AG04450 (cell line): ENCODE measurements at regions not wholly inside any gene's neighbourhood (a gene's known extent, or its start where the extent isn't known, plus 50 kb on each side); places are given as distances from the start of the nearest gene placed in this dataset.

Source experiments
- CTCF ChIA-PET: fragments of 300-600, 350-600 bp; formaldehyde crosslinking; extraction: SDS; loops from one replicate; lab custom pipeline; 2022; ENCODE audit warnings: antibody characterized with exemption, inconsistent platforms; lab: Charles Lee
- POLR2A ChIA-PET: fragments of 350-600 bp; formaldehyde crosslinking; extraction: SDS; loops from one replicate; lab custom pipeline; 2021; ENCODE audit warnings: antibody characterized with exemption, inconsistent platforms; lab: Yijun Ruan, JAX
- DNase-seq: peaks from one replicate; pipeline ENCODE4 v3.0.0-alpha.2; 2011; ENCODE audit warnings: low read depth, low spot score
- H3K27ac ChIP-seq: one replicate; pipeline ENCODE4 v1.5.1; 2012; ENCODE audit warnings: low read depth, low read length, control low read depth
- H3K27me3 ChIP-seq: one replicate; pipeline ENCODE4 v1.6.0; 2012; ENCODE audit warnings: low read length; ENCODE audit not compliant: control insufficient read depth, insufficient read depth
- H3K4me3 ChIP-seq: 2 replicates; pipeline ENCODE4 v1.5.1; 2011; ENCODE audit warnings: mild to moderate bottlenecking, low read depth, low read length, control low read depth
- H3K9me3 ChIP-seq: 2 replicates; pipeline ENCODE4 v1.5.1; 2012; ENCODE audit warnings: low read length; ENCODE audit not compliant: control insufficient read depth, insufficient read depth
- TF ChIP-seq, protein P1 (sequence below): IDR thresholded peaks from 2 replicates; pipeline ENCODE4 v1.5.1; 2011; ENCODE audit warnings: low read depth, low read length, control low read depth, inconsistent platforms

DNA sequence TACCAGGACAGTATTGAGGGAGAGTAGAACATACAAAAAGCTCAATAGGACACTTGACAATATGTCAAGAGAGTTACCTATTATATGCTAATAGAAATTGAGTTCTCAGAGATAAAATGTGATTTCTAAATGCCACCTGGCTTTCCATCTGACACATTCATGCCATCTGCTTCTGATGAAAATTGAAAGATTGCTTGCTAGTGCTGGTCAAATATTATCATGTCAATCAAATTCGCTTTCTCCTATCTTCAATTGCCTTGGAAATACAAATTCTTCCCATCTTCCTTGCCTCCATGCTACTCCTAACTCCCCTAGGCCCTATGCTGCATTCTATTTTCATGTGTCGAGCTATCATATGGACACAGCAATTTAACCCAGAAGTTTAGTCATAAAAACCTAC is 1076.9 kb downstream of the ARAP2 start:
- H3K27me3 ChIP-seq = no peaks in the 10 kb centered on the region
- H3K27ac ChIP-seq = no peak overlapping the region
- H3K9me3 ChIP-seq = no peaks in the 10 kb centered on the region; the same call in 1 of the 2 replicates
- POLR2A ChIA-PET = no interaction called here
- no peak for DNase-seq
- CTCF ChIA-PET = no interaction called here
- TF ChIP-seq, protein P1, sequence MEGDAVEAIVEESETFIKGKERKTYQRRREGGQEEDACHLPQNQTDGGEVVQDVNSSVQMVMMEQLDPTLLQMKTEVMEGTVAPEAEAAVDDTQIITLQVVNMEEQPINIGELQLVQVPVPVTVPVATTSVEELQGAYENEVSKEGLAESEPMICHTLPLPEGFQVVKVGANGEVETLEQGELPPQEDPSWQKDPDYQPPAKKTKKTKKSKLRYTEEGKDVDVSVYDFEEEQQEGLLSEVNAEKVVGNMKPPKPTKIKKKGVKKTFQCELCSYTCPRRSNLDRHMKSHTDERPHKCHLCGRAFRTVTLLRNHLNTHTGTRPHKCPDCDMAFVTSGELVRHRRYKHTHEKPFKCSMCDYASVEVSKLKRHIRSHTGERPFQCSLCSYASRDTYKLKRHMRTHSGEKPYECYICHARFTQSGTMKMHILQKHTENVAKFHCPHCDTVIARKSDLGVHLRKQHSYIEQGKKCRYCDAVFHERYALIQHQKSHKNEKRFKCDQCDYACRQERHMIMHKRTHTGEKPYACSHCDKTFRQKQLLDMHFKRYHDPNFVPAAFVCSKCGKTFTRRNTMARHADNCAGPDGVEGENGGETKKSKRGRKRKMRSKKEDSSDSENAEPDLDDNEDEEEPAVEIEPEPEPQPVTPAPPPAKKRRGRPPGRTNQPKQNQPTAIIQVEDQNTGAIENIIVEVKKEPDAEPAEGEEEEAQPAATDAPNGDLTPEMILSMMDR = no peak
- no peak overlapping the region for H3K4me3 ChIP-seq

DNA sequence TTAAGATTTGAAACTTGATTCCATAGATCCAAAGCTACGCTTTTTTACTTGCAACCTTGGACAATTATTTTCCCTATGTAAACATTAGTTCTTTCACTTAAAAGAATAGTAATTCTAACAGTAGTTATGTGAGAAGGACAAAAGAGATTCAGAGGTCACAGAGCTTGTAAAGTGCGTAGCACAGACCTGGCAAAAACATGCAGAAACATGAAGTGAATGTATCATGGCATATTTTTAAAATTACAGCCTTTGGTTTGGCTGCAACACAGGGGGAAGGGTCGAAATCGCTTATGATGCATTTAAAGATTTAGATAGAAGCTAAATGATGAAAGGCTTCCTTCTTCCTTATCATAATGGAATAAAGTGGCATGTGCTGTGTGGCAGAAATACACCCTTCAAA is 1068.8 kb downstream of the ARAP2 start:
- Histone ChIP-seq H3K27me3 (no peaks in the 10 kb centered on the region), H3K9me3 (peaks cover 3% of the 10 kb centered on the region; the same call in 1 of the 2 replicates), H3K4me3 (no peak overlapping the region), H3K27ac (no peak overlapping the region)
- no peak for DNase-seq
- POLR2A ChIA-PET = no interaction called here
- TF ChIP-seq, protein P1 = no peak
- CTCF ChIA-PET = no interaction called here

DNA sequence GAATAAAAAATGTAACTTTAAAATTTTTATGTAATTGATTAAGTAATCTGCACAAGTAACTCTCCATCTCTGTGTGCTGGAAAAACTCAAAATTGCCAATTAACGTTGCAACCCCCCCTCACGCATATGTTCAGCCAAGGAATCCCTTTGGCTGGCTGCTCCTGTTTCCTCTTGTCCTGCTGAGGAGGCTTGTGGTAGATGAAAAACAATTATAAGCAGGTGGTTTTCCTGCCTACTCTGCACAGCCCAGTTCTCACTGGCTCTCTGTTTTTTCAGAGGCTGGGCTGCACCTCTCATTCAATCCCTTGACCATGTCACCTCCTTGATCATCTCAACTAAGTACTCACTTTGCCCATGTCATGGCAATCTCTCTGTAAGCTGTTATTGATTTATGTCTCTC is 1068.4 kb downstream of the ARAP2 start:
- TF ChIP-seq, protein P1 = no peak
- H3K27ac ChIP-seq = no peak overlapping the region
- CTCF ChIA-PET = no interaction called here

DNA sequence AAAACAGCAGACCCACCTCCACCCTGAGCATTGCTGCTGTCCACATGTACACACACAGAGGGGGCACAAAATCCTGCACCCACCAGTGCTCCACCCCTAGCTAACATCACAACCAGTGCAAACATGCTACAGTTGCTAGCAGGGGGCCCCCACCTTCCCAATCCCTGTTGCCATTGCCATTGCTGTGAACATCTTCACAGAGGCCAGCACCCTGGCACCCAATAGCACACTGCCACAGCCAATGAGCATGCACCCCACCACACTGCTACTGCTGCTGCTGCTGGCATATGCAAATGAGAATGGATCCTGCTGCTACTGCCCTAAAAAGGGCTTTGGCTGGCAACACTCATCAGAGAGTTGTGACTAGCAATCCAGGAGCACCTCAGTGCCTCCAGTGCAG is 1061.9 kb downstream of the ARAP2 start:
- CTCF ChIA-PET = no interaction called here
- POLR2A ChIA-PET = no interaction called here

More for the DNA sequence above, 1068.4 kb downstream of the ARAP2 start:
- no peak for DNase-seq
- H3K9me3 ChIP-seq = peaks cover 3% of the 10 kb centered on the region; the same call in 1 of the 2 replicates
- H3K4me3 ChIP-seq = no peak overlapping the region
- no peaks in the 10 kb centered on the region for H3K27me3 ChIP-seq
- POLR2A ChIA-PET = no interaction called here

DNA sequence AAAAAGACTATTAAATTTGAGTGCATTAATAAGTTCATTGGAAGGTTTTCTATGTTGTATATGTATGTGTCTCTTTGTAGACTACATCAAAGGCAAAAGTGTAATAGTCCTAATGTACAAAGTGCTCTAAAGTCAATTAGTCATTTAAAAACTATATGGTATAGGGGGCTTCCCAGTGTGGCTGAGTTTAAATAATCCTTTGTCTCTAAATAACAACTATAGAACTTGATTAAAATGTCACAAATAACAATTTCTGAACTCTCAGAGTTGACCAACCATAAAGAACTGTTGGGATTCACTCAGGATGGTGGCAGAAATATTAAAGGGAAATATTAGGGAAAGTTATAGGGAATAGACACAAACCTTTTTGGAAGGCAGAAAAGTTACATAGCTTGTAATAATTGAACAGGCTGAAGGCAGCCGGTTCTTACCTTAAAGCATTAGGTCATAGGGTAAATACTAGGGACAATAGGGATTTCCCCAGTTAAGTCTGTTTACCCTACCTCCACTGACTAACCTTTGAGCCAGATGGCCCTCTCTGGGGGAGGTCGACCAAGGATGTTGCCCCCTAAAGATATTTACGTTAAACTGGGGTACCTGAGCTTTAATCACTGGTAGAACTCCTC is 1054.2 kb downstream of the ARAP2 start:
- no peak for DNase-seq
- H3K4me3 ChIP-seq = no peak overlapping the region
- ChIA-PET CTCF (no interaction called here), POLR2A (no interaction called here)
- peaks cover 4% of the 10 kb centered on the region; the same call in 1 of the 2 replicates for H3K9me3 ChIP-seq
- H3K27me3 ChIP-seq = no peaks in the 10 kb centered on the region
- H3K27ac ChIP-seq = no peak overlapping the region
- TF ChIP-seq, protein P1 = no peak

More for the DNA sequence above, 1061.9 kb downstream of the ARAP2 start:
- DNase-seq = no peak
- Histone ChIP-seq H3K27me3 (no peaks in the 10 kb centered on the region), H3K4me3 (no peak overlapping the region), H3K27ac (no peak overlapping the region), H3K9me3 (peaks cover 16% of the 10 kb centered on the region)
- TF ChIP-seq, protein P1 = no peak
